ENCODE measurements at regions not wholly inside any gene's neighbourhood (a gene's known extent, or its start where the extent isn't known, plus 50 kb on each side); places are given as distances from the start of the nearest gene placed in this dataset.

GRCh38 chr1:82452096-82452495 is 651.4 kb downstream of the ADGRL2 start:
- no peak for TF ChIP-seq CTCF (IDR thresholded peaks at IDR 0.05)
- Mint-ChIP-seq H3K4me1 (ENCODE audit: unreplicated experiment) (peaks cover 8% of the 10 kb centered on the region), H3K27ac (ENCODE audit: unreplicated experiment) (no peak overlapping the region), H3K9me3 (ENCODE audit: unreplicated experiment) (peaks cover 14% of the 10 kb centered on the region), H3K4me3 (ENCODE audit: unreplicated experiment) (no peak overlapping the region), H3K36me3 (ENCODE audit: unreplicated experiment) (peaks cover 7% of the 10 kb centered on the region), H3K27me3 (ENCODE audit: unreplicated experiment) (no peaks in the 10 kb centered on the region)
- no peak for DNase-seq (ENCODE audit: extremely low spot score, unreplicated experiment)

GRCh38 chr1:82451191-82451590 is 650.5 kb downstream of the ADGRL2 start:
- Mint-ChIP-seq H3K9me3 (ENCODE audit: unreplicated experiment) (peaks cover 14% of the 10 kb centered on the region), H3K4me1 (ENCODE audit: unreplicated experiment) (peaks cover 10% of the 10 kb centered on the region), H3K27me3 (ENCODE audit: unreplicated experiment) (no peaks in the 10 kb centered on the region), H3K36me3 (ENCODE audit: unreplicated experiment) (peaks cover 7% of the 10 kb centered on the region), H3K27ac (ENCODE audit: unreplicated experiment) (no peak overlapping the region), H3K4me3 (ENCODE audit: unreplicated experiment) (no peak overlapping the region)
- no peak for TF ChIP-seq CTCF (IDR thresholded peaks at IDR 0.05)
- DNase-seq (ENCODE audit: extremely low spot score, unreplicated experiment), result no peak

GRCh38 chr1:82449506-82450057 is 648.8 kb downstream of the ADGRL2 start:
- Mint-ChIP-seq H3K9me3 (ENCODE audit: unreplicated experiment) (peaks cover 14% of the 10 kb centered on the region), H3K4me3 (ENCODE audit: unreplicated experiment) (no peak overlapping the region), H3K27ac (ENCODE audit: unreplicated experiment) (no peak overlapping the region), H3K4me1 (ENCODE audit: unreplicated experiment) (peaks cover 4% of the 10 kb centered on the region), H3K36me3 (ENCODE audit: unreplicated experiment) (peaks cover 4% of the 10 kb centered on the region), H3K27me3 (ENCODE audit: unreplicated experiment) (no peaks in the 10 kb centered on the region)
- no peak for TF ChIP-seq CTCF (IDR thresholded peaks at IDR 0.05)
- DNase-seq (ENCODE audit: extremely low spot score, unreplicated experiment), result no peak

GRCh38 chr1:82446955-82447354 is 646.2 kb downstream of the ADGRL2 start:
- Mint-ChIP-seq H3K4me3 (ENCODE audit: unreplicated experiment) (no peak overlapping the region), H3K36me3 (ENCODE audit: unreplicated experiment) (peaks cover 2% of the 10 kb centered on the region), H3K4me1 (ENCODE audit: unreplicated experiment) (peaks cover 4% of the 10 kb centered on the region), H3K27me3 (ENCODE audit: unreplicated experiment) (no peaks in the 10 kb centered on the region), H3K9me3 (ENCODE audit: unreplicated experiment) (peaks cover 2% of the 10 kb centered on the region), H3K27ac (ENCODE audit: unreplicated experiment) (no peak overlapping the region)
- no peak for TF ChIP-seq CTCF (IDR thresholded peaks at IDR 0.05)
- no peak for DNase-seq (ENCODE audit: extremely low spot score, unreplicated experiment)

DNA sequence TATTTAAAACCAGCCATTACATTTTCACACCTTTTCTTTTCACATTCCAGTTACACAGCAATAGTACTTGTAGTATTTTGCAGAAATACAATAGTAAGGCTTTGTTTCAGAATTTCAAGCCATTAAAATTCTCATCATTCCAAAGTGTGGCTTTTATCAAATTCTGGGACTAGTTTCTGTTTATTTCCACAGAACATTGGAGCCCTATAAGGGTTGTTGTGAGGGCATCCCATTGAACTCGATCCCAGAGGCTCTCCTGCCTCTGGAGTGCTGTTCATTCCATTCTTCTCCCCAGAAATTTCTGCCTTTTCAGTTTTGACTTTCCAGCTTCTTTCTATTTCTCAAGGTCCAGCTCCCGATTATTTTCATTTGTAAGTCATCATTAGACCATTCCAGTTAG is 645.5 kb downstream of the ADGRL2 start:
- Mint-ChIP-seq H3K27ac (ENCODE audit: unreplicated experiment) (no peak overlapping the region), H3K36me3 (ENCODE audit: unreplicated experiment) (no peaks in the 10 kb centered on the region), H3K4me3 (ENCODE audit: unreplicated experiment) (no peak overlapping the region), H3K4me1 (ENCODE audit: unreplicated experiment) (peaks cover 4% of the 10 kb centered on the region), H3K9me3 (ENCODE audit: unreplicated experiment) (no peaks in the 10 kb centered on the region), H3K27me3 (ENCODE audit: unreplicated experiment) (no peaks in the 10 kb centered on the region)
- DNase-seq (ENCODE audit: extremely low spot score, unreplicated experiment), result no peak
- TF ChIP-seq CTCF (IDR thresholded peaks at IDR 0.05), result no peak

All from osteocyte (in vitro differentiated cells).